GM10248 (cell line): ENCODE measurements at regions not wholly inside any gene's neighbourhood (a gene's known extent, or its start where the extent isn't known, plus 50 kb on each side); places are given as distances from the start of the nearest gene placed in this dataset.

Experiments
- CTCF ChIA-PET: fragments of 300-600 bp; sonication (Branson Sonifier 250); formaldehyde crosslinking; extraction: SDS; loops from one replicate; lab custom pipeline; 2021; ENCODE audit warnings: antibody characterized with exemption; lab: Yijun Ruan, JAX
- POLR2A ChIA-PET: fragments of 350-650 bp; sonication (Branson Sonifier 250); formaldehyde crosslinking; extraction: SDS; loops from one replicate; lab custom pipeline; 2020; ENCODE audit warnings: antibody characterized with exemption; lab: Yijun Ruan, JAX
- DNase-seq: peaks from one replicate; pipeline ENCODE4 v3.0.0; 2012; ENCODE audit errors: extremely low spot score
- CTCF ChIP-seq: IDR thresholded peaks from 2 replicates; pipeline ENCODE4 v1.5.1; 2012; ENCODE audit warnings: mild to moderate bottlenecking, low read depth; ENCODE audit errors: extremely low read depth, missing control alignments, control extremely low read depth

GRCh38 chr5:115718927-115719326 lies 93.1 kb upstream of the TMED7 start:
- no peak for TF ChIP-seq CTCF
- ChIA-PET CTCF (no interaction called here), POLR2A (interaction anchor here (0.6 kb wide), 1 partner anchor 17 kb away, joined by 3 read pairs; no protein-coding TSS in a partner anchor)
- DNase-seq = no peak

- no peak for TF ChIP-seq CTCF
- POLR2A ChIA-PET = no interaction called here
- CTCF ChIA-PET = no interaction called here
- no peak for DNase-seq
Measured at GRCh38 chr5:115713408-115713807, 87.6 kb upstream of the TMED7 start.

GRCh38 chr5:115709585-115709984 lies 83.7 kb upstream of the TMED7 start:
- TF ChIP-seq CTCF = no peak
- ChIA-PET CTCF (no interaction called here), POLR2A (no interaction called here)
- no peak for DNase-seq

- ChIA-PET POLR2A (no interaction called here), CTCF (no interaction called here)
- DNase-seq = no peak
- TF ChIP-seq CTCF = no peak
Measured at GRCh38 chr5:115708819-115709477, 83.1 kb upstream of the TMED7 start.

- CTCF ChIA-PET = no interaction called here
- TF ChIP-seq CTCF = no peak
- DNase-seq = no peak
- POLR2A ChIA-PET = no interaction called here
Measured at GRCh38 chr5:115703514-115703913, 77.7 kb upstream of the TMED7 start.

- ChIA-PET POLR2A (no interaction called here), CTCF (interaction anchor here (1.1 kb wide), 1 partner anchor 14 kb away, joined by 3 read pairs; no protein-coding TSS in a partner anchor)
- no peak for DNase-seq
- TF ChIP-seq CTCF = no peak
Measured at GRCh38 chr5:115702025-115702424, 76.2 kb upstream of the TMED7 start.
